HepG2 (cell line): ENCODE measurements at regions not wholly inside any gene's neighbourhood (a gene's known extent, or its start where the extent isn't known, plus 50 kb on each side); places are given as distances from the start of the nearest gene placed in this dataset.

Experiments
- ATF5 ChIP-seq: sonication (generic); formaldehyde crosslinking; IDR thresholded peaks from 2 replicates; pipeline ENCODE4 v1.4.0; 2020; ENCODE audit warnings: mild to moderate bottlenecking, low read depth, missing genetic modification reagents
- BRCA1 ChIP-seq: sonication (generic); formaldehyde crosslinking; IDR thresholded peaks from 2 replicates; pipeline ENCODE4 v1.4.0; 2020; ENCODE audit warnings: missing genetic modification reagents
- E2F5 ChIP-seq: sonication (generic); formaldehyde crosslinking; conservative IDR thresholded peaks from 2 replicates; pipeline ENCODE4 v1.4.0; 2020; ENCODE audit warnings: missing genetic modification reagents
- HMG20B ChIP-seq: conservative IDR thresholded peaks from 2 replicates; pipeline ENCODE4 v1.6.1; 2016; ENCODE audit warnings: missing genetic modification reagents, missing compliant biosample characterization
- KLF9 ChIP-seq: IDR thresholded peaks from 2 replicates; pipeline ENCODE4 v1.6.1; 2016; ENCODE audit warnings: low read depth
- NR2F2 ChIP-seq: IDR thresholded peaks from 2 replicates; pipeline ENCODE4 v1.6.1; 2012; ENCODE audit warnings: low read depth, inconsistent platforms, borderline replicate concordance
- NR2F6 ChIP-seq, 2 experiments: IDR thresholded peaks; 2 replicates each; pipeline ENCODE4 v1.6.1; 2016; ENCODE audit warnings: antibody characterized with exemption in 1 of 2, mild to moderate bottlenecking in 1 of 2
- PAX8 ChIP-seq: sonication (generic); formaldehyde crosslinking; IDR thresholded peaks from 2 replicates; pipeline ENCODE4 v1.8.0; 2022; ENCODE audit warnings: mild to moderate bottlenecking, missing genetic modification reagents, borderline replicate concordance
- SOX5 ChIP-seq: IDR thresholded peaks from 2 replicates; pipeline ENCODE4 v1.6.1; 2016; ENCODE audit warnings: borderline replicate concordance
- SP5 ChIP-seq: IDR thresholded peaks from 2 replicates; pipeline ENCODE4 v1.6.1; 2016; ENCODE audit warnings: low read depth, borderline replicate concordance
- UBTF ChIP-seq: sonication (generic); formaldehyde crosslinking; IDR thresholded peaks from 2 replicates; pipeline ENCODE4 v1.4.0; 2020; ENCODE audit warnings: mild to moderate bottlenecking, missing genetic modification reagents
- YEATS4 ChIP-seq: sonication (generic); formaldehyde crosslinking; IDR thresholded peaks from 2 replicates; pipeline ENCODE4 v1.4.0; 2020; ENCODE audit warnings: missing genetic modification reagents, borderline replicate concordance
- ZBTB10 ChIP-seq: sonication (generic); formaldehyde crosslinking; IDR thresholded peaks from 2 replicates; pipeline ENCODE4 v1.4.0; 2020; ENCODE audit warnings: missing genetic modification reagents, borderline replicate concordance
- ZMYM3 ChIP-seq: sonication (generic); formaldehyde crosslinking; IDR thresholded peaks from 2 replicates; pipeline ENCODE4 v1.5.1; 2020; ENCODE audit warnings: mild to moderate bottlenecking, missing genetic modification reagents
- ZNF10 ChIP-seq: sonication (generic); formaldehyde crosslinking; IDR thresholded peaks from 2 replicates; pipeline ENCODE4 v1.4.0; 2020; ENCODE audit warnings: mild to moderate bottlenecking, low read depth, missing genetic modification reagents, borderline replicate concordance
- ZNF256 ChIP-seq: sonication (generic); formaldehyde crosslinking; conservative IDR thresholded peaks from 2 replicates; pipeline ENCODE4 v1.4.0; 2020; ENCODE audit warnings: missing genetic modification reagents
- ZNF367 ChIP-seq: sonication (generic); formaldehyde crosslinking; IDR thresholded peaks from 2 replicates; pipeline ENCODE4 v1.4.0; 2020; ENCODE audit warnings: missing genetic modification reagents, borderline replicate concordance
- ZNF44 ChIP-seq: sonication (generic); formaldehyde crosslinking; IDR thresholded peaks from 2 replicates; pipeline ENCODE4 v1.5.1; 2020; ENCODE audit warnings: mild to moderate bottlenecking, missing genetic modification reagents

- TF ChIP-seq BRCA1 (CRISPR knock-in tag), result no peak
- no peak for TF ChIP-seq HMG20B (CRISPR knock-in tag)
- TF ChIP-seq ATF5 (CRISPR knock-in tag), result no peak
- peak; percentile 90; the same call in 1 of the 2 replicates for TF ChIP-seq NR2F2
- TF ChIP-seq UBTF (CRISPR knock-in tag), result no peak
- no peak for TF ChIP-seq E2F5 (CRISPR knock-in tag)
- TF ChIP-seq KLF9 (CRISPR knock-in tag), result no peak
- TF ChIP-seq PAX8, result no peak
- TF ChIP-seq ZMYM3, result no peak
- no peak for TF ChIP-seq ZNF44 (CRISPR knock-in tag)
- no peak for TF ChIP-seq ZNF10 (CRISPR knock-in tag)
- TF ChIP-seq SOX5 (CRISPR knock-in tag), result no peak
- TF ChIP-seq SP5 (CRISPR knock-in tag), result no peak
- peak; percentile 73 for TF ChIP-seq NR2F6 (IDR thresholded peaks at IDR 0.05)
- TF ChIP-seq NR2F6 (CRISPR knock-in tag; IDR thresholded peaks at IDR 0.05), result no peak
- no peak for TF ChIP-seq ZBTB10 (CRISPR knock-in tag)
- TF ChIP-seq YEATS4 (CRISPR knock-in tag), result no peak
- TF ChIP-seq ZNF256 (CRISPR knock-in tag), result no peak
- TF ChIP-seq ZNF367, result no peak
- TF ChIP-seq, all 625 proteins: peak for 5
Measured at GRCh38 chr11:95487938-95488337, 256.9 kb upstream of the SESN3 start (continued).
